Thyroid gland (tissue), 4 donors: ENCODE measurements at regions not wholly inside any gene's neighbourhood (a gene's known extent, or its start where the extent isn't known, plus 50 kb on each side); places are given as distances from the start of the nearest gene placed in this dataset.

Source experiments
- POLR2A ChIP-seq, 2 donors: fragments of 450-650 bp; IDR thresholded peaks; one replicate each; pipeline ENCODE4 v1.6.1; 2017; ENCODE audit warnings: antibody characterized with exemption in 2 of 2, mild to moderate bottlenecking in 2 of 2, moderate library complexity in 1 of 2
- TF ChIP-seq, protein P1 (sequence below), 6 experiments: fragments of 200-600 bp in 3 of 6; fragments of 450-650 bp in 3 of 6; sonication (generic) in 3 of 6; IDR thresholded peaks; one replicate each; pipeline ENCODE4 v1.5.1; 2016 to 2019; ENCODE audit warnings: antibody characterized with exemption in 6 of 6, mild to moderate bottlenecking in 2 of 6, inconsistent platforms in 1 of 6, moderate library complexity in 1 of 6

DNA sequence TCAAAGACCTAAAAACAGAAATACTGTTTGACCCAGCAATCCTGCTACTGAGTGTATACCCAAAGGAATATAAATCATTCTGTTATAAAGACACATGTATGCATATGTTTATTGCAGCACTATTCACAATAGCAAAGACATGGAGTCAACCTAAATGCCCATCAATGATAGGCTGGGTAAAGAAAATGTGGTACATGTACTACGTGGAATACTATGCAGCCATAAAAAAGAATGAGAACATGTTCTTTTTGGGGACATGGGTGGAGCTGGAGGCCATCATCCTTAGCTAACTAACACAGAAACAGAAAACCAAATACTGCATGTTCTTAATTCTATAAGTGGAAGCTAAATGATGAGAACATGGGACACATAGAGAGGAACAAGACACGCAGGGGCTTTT is 155.2 kb upstream of the KCNJ16 start:
- TF ChIP-seq, protein P1, sequence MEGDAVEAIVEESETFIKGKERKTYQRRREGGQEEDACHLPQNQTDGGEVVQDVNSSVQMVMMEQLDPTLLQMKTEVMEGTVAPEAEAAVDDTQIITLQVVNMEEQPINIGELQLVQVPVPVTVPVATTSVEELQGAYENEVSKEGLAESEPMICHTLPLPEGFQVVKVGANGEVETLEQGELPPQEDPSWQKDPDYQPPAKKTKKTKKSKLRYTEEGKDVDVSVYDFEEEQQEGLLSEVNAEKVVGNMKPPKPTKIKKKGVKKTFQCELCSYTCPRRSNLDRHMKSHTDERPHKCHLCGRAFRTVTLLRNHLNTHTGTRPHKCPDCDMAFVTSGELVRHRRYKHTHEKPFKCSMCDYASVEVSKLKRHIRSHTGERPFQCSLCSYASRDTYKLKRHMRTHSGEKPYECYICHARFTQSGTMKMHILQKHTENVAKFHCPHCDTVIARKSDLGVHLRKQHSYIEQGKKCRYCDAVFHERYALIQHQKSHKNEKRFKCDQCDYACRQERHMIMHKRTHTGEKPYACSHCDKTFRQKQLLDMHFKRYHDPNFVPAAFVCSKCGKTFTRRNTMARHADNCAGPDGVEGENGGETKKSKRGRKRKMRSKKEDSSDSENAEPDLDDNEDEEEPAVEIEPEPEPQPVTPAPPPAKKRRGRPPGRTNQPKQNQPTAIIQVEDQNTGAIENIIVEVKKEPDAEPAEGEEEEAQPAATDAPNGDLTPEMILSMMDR (IDR thresholded peaks at IDR 0.05): no peak
- TF ChIP-seq POLR2A (IDR thresholded peaks at IDR 0.05): no peak
